ACC112 (cell line): ENCODE measurements at regions not wholly inside any gene's neighbourhood (a gene's known extent, or its start where the extent isn't known, plus 50 kb on each side); places are given as distances from the start of the nearest gene placed in this dataset.

Experiments
- H2AFZ ChIP-seq: fragments of 200-600 bp; sonication (generic); one replicate; pipeline ENCODE4 v1.6.0; 2017; ENCODE audit warnings: antibody characterized with exemption, low read length; ENCODE audit not compliant: unreplicated experiment
- H3K27ac ChIP-seq: fragments of 200-600 bp; sonication (generic); 2 replicates; pipeline ENCODE4 v1.5.1; 2014; ENCODE audit warnings: low read depth, mild to moderate bottlenecking, antibody characterized with exemption, low read length, moderate library complexity
- H3K27me3 ChIP-seq: fragments of 200-600 bp; sonication (generic); 2 replicates; pipeline ENCODE4 v1.6.1; 2014; ENCODE audit warnings: mild to moderate bottlenecking, antibody characterized with exemption, low read length, moderate library complexity, mixed read lengths; ENCODE audit not compliant: insufficient read depth
- H3K36me3 ChIP-seq: fragments of 200-600 bp; sonication (generic); 2 replicates; pipeline ENCODE4 v1.6.1; 2016; ENCODE audit warnings: mild to moderate bottlenecking, antibody characterized with exemption, low read length, moderate library complexity, mixed read lengths; ENCODE audit not compliant: insufficient read depth
- H3K4me1 ChIP-seq: fragments of 200-600 bp; sonication (generic); one replicate; pipeline ENCODE4 v1.6.1; 2016; ENCODE audit warnings: low read length, mixed read lengths; ENCODE audit not compliant: insufficient read depth, unreplicated experiment, control insufficient read depth
- H3K4me3 ChIP-seq: fragments of 200-600 bp; sonication (generic); 2 replicates; pipeline ENCODE4 v1.5.1; 2014; ENCODE audit warnings: mild to moderate bottlenecking, low read depth, low read length
- H3K79me2 ChIP-seq: fragments of 200-600 bp; sonication (generic); one replicate; pipeline ENCODE4 v1.6.0; 2016; ENCODE audit warnings: low read length; ENCODE audit not compliant: control insufficient read depth, unreplicated experiment, insufficient read depth

GRCh38 chr3:80472459-80472858, 704.7 kb upstream of the ROBO1 start:
- H2AFZ ChIP-seq: no peak overlapping the region
- H3K4me3 ChIP-seq: no peak overlapping the region
- no peaks in the 10 kb centered on the region for H3K27me3 ChIP-seq
- no peak overlapping the region for H3K27ac ChIP-seq
- H3K36me3 ChIP-seq: no peaks in the 10 kb centered on the region
- H3K79me2 ChIP-seq: no peaks in the 10 kb centered on the region
- no peaks in the 10 kb centered on the region for H3K4me1 ChIP-seq

DNA sequence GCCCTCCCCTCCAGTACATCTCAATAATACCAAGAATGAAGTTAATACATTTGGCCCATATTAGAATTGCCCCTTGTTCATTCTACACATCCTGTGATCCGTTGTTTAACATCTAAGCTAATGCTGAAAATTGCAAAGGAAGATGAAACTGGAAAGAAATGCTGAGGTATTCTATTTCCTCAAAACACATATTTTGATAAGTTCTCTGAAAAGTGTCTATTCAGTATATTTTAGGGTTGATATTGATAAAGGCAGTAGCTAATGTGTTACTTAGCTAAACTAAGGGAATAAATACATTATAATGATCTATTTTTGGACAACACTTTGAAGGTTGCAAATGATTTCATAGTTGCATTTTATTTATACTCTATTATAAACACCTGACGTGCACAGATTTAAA, 702.6 kb upstream of the ROBO1 start:
- no peak overlapping the region for H2AFZ ChIP-seq
- H3K27me3 ChIP-seq: no peaks in the 10 kb centered on the region
- no peak overlapping the region for H3K27ac ChIP-seq
- no peaks in the 10 kb centered on the region for H3K79me2 ChIP-seq
- H3K4me1 ChIP-seq: no peaks in the 10 kb centered on the region
- no peaks in the 10 kb centered on the region for H3K36me3 ChIP-seq
- H3K4me3 ChIP-seq: no peak overlapping the region

- Histone ChIP-seq H2AFZ (no peak overlapping the region), H3K4me3 (no peak overlapping the region), H3K79me2 (no peaks in the 10 kb centered on the region), H3K27ac (no peak overlapping the region), H3K27me3 (no peaks in the 10 kb centered on the region), H3K36me3 (no peaks in the 10 kb centered on the region), H3K4me1 (no peaks in the 10 kb centered on the region)
These were observed 697.9 kb upstream of the ROBO1 start for GRCh38 chr3:80465746-80466145.

DNA sequence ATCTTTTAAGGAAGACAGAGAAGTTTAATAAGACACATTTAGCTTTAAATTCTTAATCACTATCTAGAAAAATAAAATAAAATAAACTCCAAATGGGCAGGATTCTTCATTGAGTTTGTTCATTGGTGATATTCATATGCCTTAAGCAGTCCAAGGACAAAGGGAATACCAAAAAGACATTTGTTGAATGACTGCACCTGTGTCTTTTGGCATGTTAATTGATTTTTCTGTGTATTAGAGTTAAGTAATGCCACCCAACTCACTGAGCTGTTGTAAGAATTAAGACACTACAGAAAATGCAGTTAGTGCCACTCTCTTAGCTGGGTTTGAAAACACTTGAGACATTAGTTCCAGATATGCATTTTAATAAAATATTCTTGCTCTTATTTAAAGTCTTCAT, 683.6 kb upstream of the ROBO1 start:
- Histone ChIP-seq H3K27me3 (no peaks in the 10 kb centered on the region), H3K36me3 (no peaks in the 10 kb centered on the region), H3K27ac (no peak overlapping the region), H3K79me2 (no peaks in the 10 kb centered on the region), H3K4me1 (peaks cover 4% of the 10 kb centered on the region), H3K4me3 (no peak overlapping the region), H2AFZ (no peak overlapping the region)

- no peak overlapping the region for H2AFZ ChIP-seq
- H3K79me2 ChIP-seq: no peaks in the 10 kb centered on the region
- no peaks in the 10 kb centered on the region for H3K36me3 ChIP-seq
These were observed 677.8 kb upstream of the ROBO1 start for GRCh38 chr3:80445641-80446040.

GRCh38 chr3:80445053-80445452, 677.3 kb upstream of the ROBO1 start:
- Histone ChIP-seq H3K27me3 (no peaks in the 10 kb centered on the region), H3K36me3 (no peaks in the 10 kb centered on the region), H2AFZ (no peak overlapping the region), H3K4me3 (no peak overlapping the region), H3K27ac (no peak overlapping the region), H3K4me1 (peaks cover 4% of the 10 kb centered on the region), H3K79me2 (no peaks in the 10 kb centered on the region)

More at GRCh38 chr3:80445641-80446040, 677.8 kb upstream of the ROBO1 start:
- Histone ChIP-seq H3K27me3 (no peaks in the 10 kb centered on the region), H3K27ac (no peak overlapping the region), H3K4me1 (peaks cover 4% of the 10 kb centered on the region), H3K4me3 (no peak overlapping the region)

DNA sequence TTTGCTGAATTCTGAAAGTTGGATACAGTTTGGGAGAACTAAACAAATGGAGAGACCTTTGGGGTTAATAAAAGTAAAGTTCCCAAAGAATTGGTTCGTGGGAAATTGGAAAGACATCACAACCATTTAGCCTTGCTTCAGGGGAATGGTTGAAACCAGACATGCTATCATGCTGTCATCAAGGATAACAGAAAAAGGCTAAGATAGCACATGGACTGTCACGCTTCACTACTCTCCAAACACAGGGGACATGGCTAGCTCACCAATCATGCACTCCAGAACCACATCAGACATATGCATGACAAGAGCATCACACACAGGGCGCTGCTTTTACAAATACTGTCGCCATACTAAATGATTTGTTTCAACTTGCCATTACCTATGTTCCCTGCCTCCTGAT, 671.7 kb upstream of the ROBO1 start:
- Histone ChIP-seq H3K4me1 (no peaks in the 10 kb centered on the region), H3K27me3 (no peaks in the 10 kb centered on the region), H3K27ac (no peak overlapping the region), H2AFZ (no peak overlapping the region), H3K4me3 (no peak overlapping the region), H3K36me3 (no peaks in the 10 kb centered on the region), H3K79me2 (no peaks in the 10 kb centered on the region)

- no peak overlapping the region for H3K4me3 ChIP-seq
- H3K27ac ChIP-seq: no peak overlapping the region
- no peaks in the 10 kb centered on the region for H3K27me3 ChIP-seq
- no peak overlapping the region for H2AFZ ChIP-seq
- no peaks in the 10 kb centered on the region for H3K79me2 ChIP-seq
- no peaks in the 10 kb centered on the region for H3K4me1 ChIP-seq
- no peaks in the 10 kb centered on the region for H3K36me3 ChIP-seq
These were observed 666.6 kb upstream of the ROBO1 start for GRCh38 chr3:80434366-80434765.

DNA sequence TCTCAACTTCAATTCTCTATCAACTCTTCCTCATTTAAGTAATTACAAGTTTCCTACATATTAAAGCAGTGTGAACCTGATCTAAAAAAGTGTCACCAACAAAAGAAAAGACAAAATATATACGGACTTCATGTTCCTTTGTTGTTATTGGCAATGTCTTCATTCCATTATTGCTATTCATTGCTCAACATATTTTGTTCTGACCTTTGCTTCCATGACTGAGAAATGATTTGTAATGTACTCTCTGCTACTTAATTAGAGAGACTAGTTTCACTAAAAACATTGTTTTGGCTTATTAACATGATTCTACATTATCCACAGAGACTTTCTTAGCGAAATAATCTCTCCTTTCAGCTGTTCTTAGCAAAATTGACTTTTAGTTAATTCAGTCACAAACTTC, 657.2 kb upstream of the ROBO1 start:
- Histone ChIP-seq H2AFZ (peak overlapping the region; percentile 1), H3K79me2 (no peaks in the 10 kb centered on the region), H3K27me3 (no peaks in the 10 kb centered on the region), H3K36me3 (no peaks in the 10 kb centered on the region), H3K27ac (no peak overlapping the region), H3K4me1 (peaks cover 7% of the 10 kb centered on the region), H3K4me3 (no peak overlapping the region)

GRCh38 chr3:80408030-80408721, 640.4 kb upstream of the ROBO1 start:
- no peak overlapping the region for H3K4me3 ChIP-seq
- peak overlapping the region; percentile 62 for H2AFZ ChIP-seq

DNA sequence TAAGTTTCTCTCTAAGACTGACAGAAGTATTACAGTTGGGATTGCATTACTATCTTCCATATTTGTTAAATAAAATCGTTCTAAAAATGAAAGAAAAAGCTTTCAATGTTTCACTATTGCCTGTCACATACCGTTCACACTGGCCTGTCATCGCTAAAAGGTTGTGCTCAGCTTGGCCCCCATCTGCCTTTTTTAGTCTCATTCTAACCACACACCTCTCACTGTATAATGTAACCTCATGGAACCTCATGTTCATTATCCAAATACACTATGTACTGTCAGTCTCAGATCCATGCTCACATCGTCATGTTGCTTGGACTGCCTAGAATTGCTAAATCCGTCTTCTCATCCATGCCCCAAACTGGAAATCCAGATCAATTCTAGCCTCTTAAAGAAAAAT, 637.8 kb upstream of the ROBO1 start:
- Histone ChIP-seq H3K27ac (no peak overlapping the region), H3K27me3 (no peaks in the 10 kb centered on the region), H3K4me3 (no peak overlapping the region), H3K4me1 (no peaks in the 10 kb centered on the region), H3K79me2 (no peaks in the 10 kb centered on the region), H3K36me3 (no peaks in the 10 kb centered on the region), H2AFZ (no peak overlapping the region)

More at GRCh38 chr3:80408030-80408721, 640.4 kb upstream of the ROBO1 start:
- Histone ChIP-seq H3K27me3 (no peaks in the 10 kb centered on the region), H3K27ac (no peak overlapping the region), H3K79me2 (no peaks in the 10 kb centered on the region), H3K36me3 (no peaks in the 10 kb centered on the region), H3K4me1 (no peaks in the 10 kb centered on the region)
